HUDEP-2 (cell line): ENCODE measurements at regions not wholly inside any gene's neighbourhood (a gene's known extent, or its start where the extent isn't known, plus 50 kb on each side); places are given as distances from the start of the nearest gene placed in this dataset.
"Not testable (repeated sequence)": the region's sequence is repeated elsewhere in the genome, so short reads cannot be mapped to it uniquely, and the experiment has no call there.

Source experiments
- DNase-seq, 76 experiments: peaks; one replicate each; lab custom pipeline; 2025; ENCODE audit not compliant: unreplicated experiment in 76 of 76; lab: John Stamatoyannopoulos, UW

- DNase-seq: no peak
These were observed 154.2 kb upstream of the RUNX1 start for GRCh38 chr21:35203093-35203977.

- DNase-seq: no peak
These were observed 153.3 kb upstream of the RUNX1 start for GRCh38 chr21:35202431-35202830.

GRCh38 chr21:35201799-35202198 is 152.7 kb upstream of the RUNX1 start:
- no peak for DNase-seq

GRCh38 chr21:35201288-35201687 is 152.2 kb upstream of the RUNX1 start:
- DNase-seq: no peak

GRCh38 chr21:35199733-35200015 is 150.6 kb upstream of the RUNX1 start:
- DNase-seq: no peak

- no peak for DNase-seq
These were observed 150.1 kb upstream of the RUNX1 start for GRCh38 chr21:35198982-35199732.

- no peak for DNase-seq
These were observed 149.5 kb upstream of the RUNX1 start for GRCh38 chr21:35198565-35198964.

- no peak for DNase-seq
These were observed 148.9 kb upstream of the RUNX1 start for GRCh38 chr21:35197992-35198431.

GRCh38 chr21:35197191-35197590 is 148.1 kb upstream of the RUNX1 start:
- DNase-seq: no peak

- DNase-seq: no peak
These were observed 147.0 kb upstream of the RUNX1 start for GRCh38 chr21:35196128-35196527.

- no peak for DNase-seq
These were observed 146.1 kb upstream of the RUNX1 start for GRCh38 chr21:35195232-35195631.

GRCh38 chr21:35191754-35192153 is 142.7 kb upstream of the RUNX1 start:
- no peak for DNase-seq

GRCh38 chr21:35191128-35191527 is 142.0 kb upstream of the RUNX1 start:
- no peak for DNase-seq

GRCh38 chr21:35190201-35190701 is 141.1 kb upstream of the RUNX1 start:
- DNase-seq: no peak

- DNase-seq: no peak
These were observed 140.2 kb upstream of the RUNX1 start for GRCh38 chr21:35189077-35189863.

- not testable (repeated sequence) for DNase-seq
These were observed 134.3 kb upstream of the RUNX1 start for GRCh38 chr21:35183389-35183788.

- no peak for DNase-seq
These were observed 131.0 kb upstream of the RUNX1 start for GRCh38 chr21:35179990-35180540.

- no peak for DNase-seq
These were observed 129.7 kb upstream of the RUNX1 start for GRCh38 chr21:35178827-35179226.

GRCh38 chr21:35178098-35178497 is 129.0 kb upstream of the RUNX1 start:
- no peak for DNase-seq

- DNase-seq: no peak
These were observed 123.1 kb upstream of the RUNX1 start for GRCh38 chr21:35172231-35172630.

- no peak for DNase-seq
These were observed 122.3 kb upstream of the RUNX1 start for GRCh38 chr21:35171385-35171784.
